ENCODE measurements at regions not wholly inside any gene's neighbourhood (a gene's known extent, or its start where the extent isn't known, plus 50 kb on each side); places are given as distances from the start of the nearest gene placed in this dataset.

DNA sequence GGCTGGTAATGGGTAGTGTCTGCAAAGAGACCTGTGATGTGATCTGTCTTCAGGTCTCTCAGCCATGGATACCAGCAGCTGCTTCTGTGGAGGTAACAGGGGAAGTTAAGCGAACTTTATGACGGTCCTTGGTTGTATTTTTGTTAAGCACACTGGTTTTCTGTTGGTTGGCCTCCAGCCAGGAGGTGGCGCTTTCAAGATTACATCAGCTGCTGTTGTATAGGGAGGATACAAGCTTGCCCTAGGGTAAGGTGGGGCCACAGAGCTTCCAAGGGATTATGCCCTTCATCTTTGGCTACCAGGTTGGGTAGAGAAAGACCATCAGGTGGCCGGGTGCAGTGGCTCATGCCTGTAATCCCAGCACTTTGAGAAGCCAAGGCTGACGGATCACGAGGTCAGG is 834.2 kb upstream of the GALNTL6 start:
- TF ChIP-seq, protein P1, sequence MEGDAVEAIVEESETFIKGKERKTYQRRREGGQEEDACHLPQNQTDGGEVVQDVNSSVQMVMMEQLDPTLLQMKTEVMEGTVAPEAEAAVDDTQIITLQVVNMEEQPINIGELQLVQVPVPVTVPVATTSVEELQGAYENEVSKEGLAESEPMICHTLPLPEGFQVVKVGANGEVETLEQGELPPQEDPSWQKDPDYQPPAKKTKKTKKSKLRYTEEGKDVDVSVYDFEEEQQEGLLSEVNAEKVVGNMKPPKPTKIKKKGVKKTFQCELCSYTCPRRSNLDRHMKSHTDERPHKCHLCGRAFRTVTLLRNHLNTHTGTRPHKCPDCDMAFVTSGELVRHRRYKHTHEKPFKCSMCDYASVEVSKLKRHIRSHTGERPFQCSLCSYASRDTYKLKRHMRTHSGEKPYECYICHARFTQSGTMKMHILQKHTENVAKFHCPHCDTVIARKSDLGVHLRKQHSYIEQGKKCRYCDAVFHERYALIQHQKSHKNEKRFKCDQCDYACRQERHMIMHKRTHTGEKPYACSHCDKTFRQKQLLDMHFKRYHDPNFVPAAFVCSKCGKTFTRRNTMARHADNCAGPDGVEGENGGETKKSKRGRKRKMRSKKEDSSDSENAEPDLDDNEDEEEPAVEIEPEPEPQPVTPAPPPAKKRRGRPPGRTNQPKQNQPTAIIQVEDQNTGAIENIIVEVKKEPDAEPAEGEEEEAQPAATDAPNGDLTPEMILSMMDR (IDR thresholded peaks at IDR 0.05): no peak
- Mint-ChIP-seq H3K4me1 (no peaks in the 10 kb centered on the region), H3K27ac (no peak overlapping the region), H3K4me3 (no peak overlapping the region), H3K36me3 (peaks cover 14% of the 10 kb centered on the region), H3K9me3 (peaks cover 10 to 14% of the 10 kb centered on the region in 2 donors), H3K27me3 (ENCODE audit: low read depth in 2 of 2) (no peaks in the 10 kb centered on the region)
- Histone ChIP-seq H3K4me1 (ENCODE audit: control insufficient read depth, insufficient read depth, low read length) (no peaks in the 10 kb centered on the region), H3K27me3 (ENCODE audit: control insufficient read depth, insufficient read depth, low read length) (no peaks in the 10 kb centered on the region), H3K27ac (ENCODE audit: low read length) (no peak overlapping the region), H3K4me3 (ENCODE audit: low read length) (no peak overlapping the region), H3K9me3 (ENCODE audit: control insufficient read depth, insufficient read depth, low read length) (peaks cover 5% of the 10 kb centered on the region), H3K36me3 (ENCODE audit: control insufficient read depth, insufficient read depth, low read length) (no peaks in the 10 kb centered on the region)
- ATAC-seq: no peak
- no peak for DNase-seq
- 91% methylated on average over 6 of the region's 6 CpGs for WGBS (ENCODE audit: insufficient coverage)
- intact Hi-C loops (cut with micrococcal nuclease): no loop called here

GRCh38 chr4:170949084-170949483 is 859.3 kb upstream of the AADAT start:
- Histone ChIP-seq H3K9me3 (ENCODE audit: control insufficient read depth, insufficient read depth, low read length) (no peaks in the 10 kb centered on the region), H3K27ac (ENCODE audit: low read length) (no peak overlapping the region), H3K27me3 (ENCODE audit: control insufficient read depth, insufficient read depth, low read length) (no peaks in the 10 kb centered on the region), H3K36me3 (ENCODE audit: control insufficient read depth, insufficient read depth, low read length) (no peaks in the 10 kb centered on the region), H3K4me1 (ENCODE audit: control insufficient read depth, insufficient read depth, low read length) (no peaks in the 10 kb centered on the region), H3K4me3 (ENCODE audit: low read length) (no peak overlapping the region)
- Mint-ChIP-seq H3K4me1 (no peaks in the 10 kb centered on the region), H3K4me3 (no peak overlapping the region), H3K36me3 (no peaks in the 10 kb centered on the region), H3K27ac (no peak overlapping the region), H3K27me3 (ENCODE audit: low read depth in 2 of 2) (no peaks in the 10 kb centered on the region), H3K9me3 (peaks cover 8 to 22% of the 10 kb centered on the region in 2 donors)
- ATAC-seq (no peak), DNase-seq (no peak)
- intact Hi-C loops (cut with micrococcal nuclease): no loop called here
- WGBS (ENCODE audit: insufficient coverage): 57% methylated on average over 1 of the region's 3 CpGs
- TF ChIP-seq, protein P1 (IDR thresholded peaks at IDR 0.05): no peak

GRCh38 chr4:170940043-170940724 is 850.4 kb upstream of the AADAT start:
- Mint-ChIP-seq H3K36me3 (peaks cover 16% of the 10 kb centered on the region), H3K27me3 (ENCODE audit: low read depth in 2 of 2) (no peaks in the 10 kb centered on the region), H3K4me3 (no peak overlapping the region), H3K27ac (no peak overlapping the region), H3K4me1 (no peaks in the 10 kb centered on the region), H3K9me3 (peaks cover 20 to 27% of the 10 kb centered on the region in 2 donors)
- H3K4me3 ChIP-seq (ENCODE audit: low read length): no peak overlapping the region
- no peaks in the 10 kb centered on the region for H3K4me1 ChIP-seq (ENCODE audit: control insufficient read depth, insufficient read depth, low read length)
- peaks cover 11% of the 10 kb centered on the region for H3K9me3 ChIP-seq (ENCODE audit: control insufficient read depth, insufficient read depth, low read length)
- H3K27me3 ChIP-seq (ENCODE audit: control insufficient read depth, insufficient read depth, low read length): no peaks in the 10 kb centered on the region
- TF ChIP-seq, protein P1 (IDR thresholded peaks at IDR 0.05): no peak
- H3K27ac ChIP-seq (ENCODE audit: low read length): no peak overlapping the region
- 88% methylated on average over 7 of the region's 7 CpGs for WGBS (ENCODE audit: insufficient coverage)
- no peak for ATAC-seq
- DNase-seq: no peak
- intact Hi-C loops (cut with micrococcal nuclease): no loop called here
- H3K36me3 ChIP-seq (ENCODE audit: control insufficient read depth, insufficient read depth, low read length): no peaks in the 10 kb centered on the region

DNA sequence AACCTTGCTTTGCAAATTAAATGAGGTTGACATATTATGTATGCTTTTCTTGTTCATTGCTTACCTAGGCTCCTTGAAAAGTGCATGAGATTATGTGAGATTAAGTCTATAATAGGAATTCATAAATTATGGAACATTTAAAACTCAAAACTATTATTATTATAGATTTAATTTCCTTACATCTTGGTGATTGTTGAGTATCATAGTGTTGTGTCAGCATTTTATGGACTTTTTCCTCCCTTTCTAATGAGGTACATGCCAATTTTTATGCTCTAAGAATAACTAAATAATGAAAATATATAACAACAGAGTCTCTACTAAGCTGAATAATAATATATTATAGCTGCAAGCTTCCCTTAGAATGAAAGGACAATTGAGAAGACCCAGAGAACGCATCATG is 848.8 kb upstream of the AADAT start:
- Histone ChIP-seq H3K27ac (ENCODE audit: low read length) (no peak overlapping the region), H3K27me3 (ENCODE audit: control insufficient read depth, insufficient read depth, low read length) (no peaks in the 10 kb centered on the region), H3K36me3 (ENCODE audit: control insufficient read depth, insufficient read depth, low read length) (no peaks in the 10 kb centered on the region), H3K9me3 (ENCODE audit: control insufficient read depth, insufficient read depth, low read length) (peaks cover 11% of the 10 kb centered on the region), H3K4me3 (ENCODE audit: low read length) (no peak overlapping the region), H3K4me1 (ENCODE audit: control insufficient read depth, insufficient read depth, low read length) (no peaks in the 10 kb centered on the region)
- no peaks in the 10 kb centered on the region for H3K4me1 Mint-ChIP-seq
- H3K4me3 Mint-ChIP-seq: no peak overlapping the region
- TF ChIP-seq, protein P1 (IDR thresholded peaks at IDR 0.05): no peak
- ATAC-seq (no peak), DNase-seq (no peak)
- intact Hi-C loops (cut with micrococcal nuclease): no loop called here
- H3K27ac Mint-ChIP-seq: no peak overlapping the region
- WGBS (ENCODE audit: insufficient coverage): no CpG with 5 or more reads among the region's 1 CpG
- no peaks in the 10 kb centered on the region for H3K27me3 Mint-ChIP-seq (ENCODE audit: low read depth in 2 of 2)
- peaks cover 18 to 24% of the 10 kb centered on the region in 2 donors for H3K9me3 Mint-ChIP-seq
- peaks cover 16% of the 10 kb centered on the region for H3K36me3 Mint-ChIP-seq
